Ovary (tissue), 3 donors: ENCODE measurements at regions not wholly inside any gene's neighbourhood (a gene's known extent, or its start where the extent isn't known, plus 50 kb on each side); places are given as distances from the start of the nearest gene placed in this dataset.

Experiments
- EP300 ChIP-seq: sonication (generic); formaldehyde crosslinking; IDR thresholded peaks from one replicate; pipeline ENCODE4 v1.6.1; 2017; ENCODE audit warnings: antibody characterized with exemption
- POLR2A ChIP-seq: fragments of 450-650 bp; IDR thresholded peaks from one replicate; pipeline ENCODE4 v1.6.1; 2017; ENCODE audit warnings: antibody characterized with exemption, mild to moderate bottlenecking, moderate library complexity
- TF ChIP-seq, protein P1 (sequence below), 3 donors: fragments of 450-650 bp in 2 of 3; fragments of 200-600 bp in 1 of 3; IDR thresholded peaks; one replicate each; pipeline versions ENCODE4 v1.5.1 to v1.8.0; 2016 to 2022; ENCODE audit warnings: antibody characterized with exemption in 3 of 3, mild to moderate bottlenecking in 1 of 3
- donor health status: DM: no; HTN: no; CAD: no.

DNA sequence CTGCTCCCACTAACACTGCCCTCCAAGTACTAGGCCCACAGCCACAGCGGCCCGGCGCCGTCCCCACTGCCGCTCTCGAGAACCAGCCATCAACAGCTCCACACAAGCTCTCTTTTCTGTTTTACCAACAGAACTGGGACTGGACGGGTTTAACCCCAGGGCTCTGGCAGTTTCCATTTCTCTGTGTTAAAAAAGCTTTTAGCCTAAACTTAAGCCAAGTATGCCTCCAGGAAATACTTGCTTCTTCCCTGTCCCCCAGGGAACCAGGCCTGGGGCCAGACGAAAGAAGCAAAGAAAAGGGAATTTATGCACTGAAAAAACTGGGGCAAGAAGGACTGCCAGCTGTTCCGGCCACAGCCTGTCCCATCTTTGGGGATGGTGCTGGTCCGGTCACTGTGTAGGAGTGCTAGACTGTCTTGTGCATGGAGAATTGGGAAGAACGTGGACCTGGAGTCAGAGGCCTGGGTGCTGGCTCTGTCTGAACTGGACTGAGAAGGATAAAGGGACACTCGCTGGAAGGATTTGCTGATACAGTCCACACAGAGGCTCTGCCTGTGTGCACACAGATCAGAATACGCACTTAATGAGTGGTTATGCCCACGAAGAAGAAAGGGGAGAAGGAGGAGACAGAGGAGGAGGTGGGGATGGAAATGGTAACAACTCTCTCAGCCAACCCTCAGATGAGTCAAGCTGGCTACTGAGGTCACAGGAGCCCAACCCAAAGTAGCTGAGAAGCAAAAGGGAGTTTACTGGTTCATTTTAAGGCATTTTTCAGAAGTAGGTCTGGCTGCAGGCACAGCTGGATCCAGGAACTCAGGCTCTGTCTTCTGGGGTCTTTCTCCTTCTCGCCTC lies 254.4 kb upstream of the PMEPA1 start:
- TF ChIP-seq, protein P1, sequence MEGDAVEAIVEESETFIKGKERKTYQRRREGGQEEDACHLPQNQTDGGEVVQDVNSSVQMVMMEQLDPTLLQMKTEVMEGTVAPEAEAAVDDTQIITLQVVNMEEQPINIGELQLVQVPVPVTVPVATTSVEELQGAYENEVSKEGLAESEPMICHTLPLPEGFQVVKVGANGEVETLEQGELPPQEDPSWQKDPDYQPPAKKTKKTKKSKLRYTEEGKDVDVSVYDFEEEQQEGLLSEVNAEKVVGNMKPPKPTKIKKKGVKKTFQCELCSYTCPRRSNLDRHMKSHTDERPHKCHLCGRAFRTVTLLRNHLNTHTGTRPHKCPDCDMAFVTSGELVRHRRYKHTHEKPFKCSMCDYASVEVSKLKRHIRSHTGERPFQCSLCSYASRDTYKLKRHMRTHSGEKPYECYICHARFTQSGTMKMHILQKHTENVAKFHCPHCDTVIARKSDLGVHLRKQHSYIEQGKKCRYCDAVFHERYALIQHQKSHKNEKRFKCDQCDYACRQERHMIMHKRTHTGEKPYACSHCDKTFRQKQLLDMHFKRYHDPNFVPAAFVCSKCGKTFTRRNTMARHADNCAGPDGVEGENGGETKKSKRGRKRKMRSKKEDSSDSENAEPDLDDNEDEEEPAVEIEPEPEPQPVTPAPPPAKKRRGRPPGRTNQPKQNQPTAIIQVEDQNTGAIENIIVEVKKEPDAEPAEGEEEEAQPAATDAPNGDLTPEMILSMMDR (IDR thresholded peaks at IDR 0.05), result no peak
- TF ChIP-seq POLR2A (no peak), EP300 (no peak)
